ENCODE measurements at regions not wholly inside any gene's neighbourhood (a gene's known extent, or its start where the extent isn't known, plus 50 kb on each side); places are given as distances from the start of the nearest gene placed in this dataset.

- Histone ChIP-seq H3K27me3 (ENCODE audit: control insufficient read depth in 2 of 2, insufficient read depth in 2 of 2, low read length in 2 of 2) (peaks cover 0 to 2% of the 10 kb centered on the region in 2 experiments), H3K9me1 (replicated peaks; ENCODE audit: control insufficient read depth, extremely low read depth, insufficient read depth, low read length) (no peaks in the 10 kb centered on the region), H3K4me1 (ENCODE audit: control insufficient read depth, extremely low read depth, insufficient read depth, low read length) (no peaks in the 10 kb centered on the region), H3K9ac (replicated peaks; ENCODE audit: extremely low read depth, insufficient read depth, low read length) (no peak overlapping the region), H3K4me3 (replicated peaks in 1 of 3; ENCODE audit: insufficient read depth in 1 of 3, low read depth in 1 of 3, low read length in 3 of 3) (no peak overlapping the region), H2AFZ (ENCODE audit: low read depth, low read length) (no peak overlapping the region), H3K27ac (ENCODE audit: insufficient read depth, low read depth, low read length) (no peak overlapping the region), H3K4me2 (ENCODE audit: insufficient read depth, low read length) (no peak overlapping the region), H3K79me2 (ENCODE audit: control insufficient read depth, insufficient read depth, low read length) (no peaks in the 10 kb centered on the region), H4K20me1 (replicated peaks; ENCODE audit: control insufficient read depth, extremely low read depth, insufficient read depth, low read length) (no peaks in the 10 kb centered on the region), H3K9me3 (replicated peaks; ENCODE audit: control insufficient read depth, insufficient read depth, low read length) (no peaks in the 10 kb centered on the region), H3K36me3 (ENCODE audit: control insufficient read depth in 2 of 2, extremely low read depth in 1 of 2, insufficient read depth in 2 of 2, low read length in 2 of 2) (no peaks in the 10 kb centered on the region)
- dilution Hi-C loops (cut with MboI; ENCODE audit: extremely low pct_ligation_motif_present, low sequenced_read_pairs), result no loop called here
- TF ChIP-seq FOS (IDR thresholded peaks at IDR 0.05; ENCODE audit: borderline replicate concordance, insufficient read depth, low read length), result no peak
- TF ChIP-seq CTCF (IDR thresholded peaks at IDR 0.05; ENCODE audit: extremely low read depth in 1 of 2, insufficient read depth in 1 of 2, low read depth in 1 of 2, low read length in 2 of 2), result no peak
- no peak for TF ChIP-seq MAX (IDR thresholded peaks at IDR 0.05; ENCODE audit: insufficient read depth, insufficient read length)
- no peak for TF ChIP-seq JUN (IDR thresholded peaks at IDR 0.05; ENCODE audit: borderline replicate concordance, insufficient read depth, insufficient read length, low read depth)
- TF ChIP-seq POLR2A (IDR thresholded peaks at IDR 0.05; ENCODE audit: low read depth, low read length), result no peak
- TF ChIP-seq GATA2 (IDR thresholded peaks at IDR 0.05; ENCODE audit: insufficient read depth, insufficient read length, low read depth, low read length), result no peak
- TF ChIP-seq MYC (IDR thresholded peaks at IDR 0.05; ENCODE audit: low read depth, low read length), result no peak
- no peak for TF ChIP-seq POLR2AphosphoS5 (IDR thresholded peaks at IDR 0.05; ENCODE audit: insufficient read depth, low read depth, low read length)
- TF ChIP-seq EZH2 (IDR thresholded peaks at IDR 0.05; ENCODE audit: borderline replicate concordance, low read depth, low read length, severe bottlenecking), result no peak
- ChIA-PET CTCF (no interaction called here), POLR2A (no interaction called here)
- no TSS peak for BruUV-seq (replicated peaks)
- DNase-seq (ENCODE audit: low read depth, low spot score) (no peak), FAIRE-seq (no peak)
- intact Hi-C loops (cut with micrococcal nuclease), result no loop called here
These were observed 212.8 kb downstream of the GPAT3 start for GRCh38 chr4:83748711-83749110.
